Heart left ventricle (tissue), 16 donors: ENCODE measurements at regions not wholly inside any gene's neighbourhood (a gene's known extent, or its start where the extent isn't known, plus 50 kb on each side); places are given as distances from the start of the nearest gene placed in this dataset.

Source experiments
- ATAC-seq, 4 donors: fragments of 200-7000 bp; cut with Tn5 transposase; one replicate each; pipeline ENCODE4 v1.9.1; 2020 to 2022; ENCODE audit warnings: moderate library complexity in 4 of 4, mild to moderate bottlenecking in 3 of 4, moderate number of reproducible peaks in 1 of 4
- DNase-seq, 5 donors: peaks; one replicate each; pipeline ENCODE4 v3.0.0-alpha.2; 2020
- H3K27ac ChIP-seq, 12 donors: fragments of 200-600 bp; sonication (generic) in 4 of 12; one replicate each; pipeline versions ENCODE4 v1.5.0 to v1.8.0; 2016 to 2022; ENCODE audit warnings: mild to moderate bottlenecking in 2 of 12
- H3K27me3 ChIP-seq, 9 donors: fragments of 200-600 bp; sonication (generic) in 2 of 9; one replicate each; pipeline versions ENCODE4 v1.5.1 to v1.8.0; 2016 to 2022; ENCODE audit warnings: mild to moderate bottlenecking in 3 of 9
- H3K36me3 ChIP-seq, 9 donors: fragments of 200-600 bp; sonication (generic) in 2 of 9; one replicate each; pipeline versions ENCODE4 v1.5.0 to v1.8.0; 2018 to 2022; ENCODE audit warnings: mild to moderate bottlenecking in 2 of 9
- H3K4me1 ChIP-seq, 12 donors: fragments of 200-600 bp; sonication (generic) in 4 of 12; one replicate each; pipeline versions ENCODE4 v1.5.0 to v1.8.0; 2016 to 2022; ENCODE audit warnings: mild to moderate bottlenecking in 3 of 12
- H3K4me3 ChIP-seq, 12 donors: fragments of 200-600 bp; sonication (generic) in 4 of 12; one replicate each; pipeline versions ENCODE4 v1.5.0 to v1.8.0; 2017 to 2022; ENCODE audit warnings: mild to moderate bottlenecking in 9 of 12, moderate library complexity in 4 of 12
- H3K9me3 ChIP-seq, 12 donors: fragments of 200-600 bp; sonication (generic) in 4 of 12; one replicate each; pipeline versions ENCODE4 v1.5.0 to v1.8.0; 2016 to 2022; ENCODE audit warnings: mild to moderate bottlenecking in 1 of 12
- CTCF ChIP-seq, 12 donors: fragments of 200-600 bp; sonication (generic) in 4 of 12; IDR thresholded peaks; one replicate each; pipeline versions ENCODE4 v1.5.0 to v1.8.0; 2018 to 2022; ENCODE audit warnings: antibody characterized with exemption in 12 of 12, mild to moderate bottlenecking in 5 of 12
- POLR2A ChIP-seq, 2 donors: fragments of 450-650 bp; IDR thresholded peaks; one replicate each; pipeline ENCODE4 v1.6.1; 2017; ENCODE audit warnings: antibody characterized with exemption in 2 of 2, mild to moderate bottlenecking in 2 of 2, moderate library complexity in 2 of 2
- WGBS, 4 donors: extraction: QIAGEN DNeasy Blood & Tissue Kit in 2 of 4; methylation state at CpG; one replicate each; pipeline versions ENCODE4 v1.1.5 to v1.1.7; 2013 to 2018; 5-methylcytosine and 5-hydroxymethylcytosine counted together
- intact Hi-C, 10 donors: fragments of 100-400 bp; cut with DNase I; formaldehyde crosslinking; loops; one replicate each; pipeline versions ENCODE4 v1.11.1 to v1.14.2; 2022
- donor health status: ischemic (EF 13 %, LVEDD 7.1; RV severe dilation, severe dysfunction).
- donor health status: healthy with polysubstance abuse.
- donor health status: DM: no; HTN: yes; CAD: no.
- donor health status: DM: no; HTN: no; CAD: no.
- donor health status: ischemic (EF 25% LVEDD 6.9; RV normal size, moderate dysfunction).
- donor health status: ischemic (EF 25% LVEDD 5.7; RV mildly dilated, moderate dysfunction).
- donor health status: healthy.
- donor health status: DM: yes; HTN: yes; CAD: no.
- donor health status: ischemic (EF 35%, LVEDD 5.7; RV mildly dilated, moderate dysfunction).
- donor health status: nonischemic (EF 11% LVEDD 7.7; RV severe dilation, severe dysfunction).
- donor health status: DM: yes; HTN: yes; CAD: no.
- donor health status: PGD.
- donor health status: ischemic (EF 29% LVEDD 5.4; RV normal size, mild dysfunction).
- donor health status: nonischemic (EF 23%, LVEDD 6.1; RV moderate dilation, normal function).

- TF ChIP-seq POLR2A (IDR thresholded peaks at IDR 0.05): no peak
- no peak for TF ChIP-seq CTCF (IDR thresholded peaks at IDR 0.05)
- no peaks in the 10 kb centered on the region for H3K36me3 ChIP-seq
- H3K9me3 ChIP-seq: peaks cover 0 to 9% (median 1%) of the 10 kb centered on the region in 12 donors
- peaks cover 0 to 13% (median 0%) of the 10 kb centered on the region in 9 donors for H3K27me3 ChIP-seq
- no peak overlapping the region for H3K4me3 ChIP-seq
- intact Hi-C loops: no loop called here
- 75 to 80% (median 79%) methylated on average over 9 of the region's 9 CpGs for WGBS, 4 donors
- ATAC-seq (no peak), DNase-seq (no peak)
- H3K4me1 ChIP-seq: peaks cover 0 to 7% (median 0%) of the 10 kb centered on the region in 12 donors
- H3K27ac ChIP-seq: no peak overlapping the region
Measured at GRCh38 chr20:16124911-16125776, 448.1 kb downstream of the KIF16B start.

GRCh38 chr20:16124491-16124890 lies 448.8 kb downstream of the KIF16B start:
- H3K9me3 ChIP-seq: peaks cover 0 to 9% (median 1%) of the 10 kb centered on the region in 12 donors
- peaks cover 0 to 7% (median 0%) of the 10 kb centered on the region in 12 donors for H3K4me1 ChIP-seq
- no peak for ATAC-seq
- TF ChIP-seq CTCF (IDR thresholded peaks at IDR 0.05): no peak
- no peak for TF ChIP-seq POLR2A (IDR thresholded peaks at IDR 0.05)
- H3K4me3 ChIP-seq: no peak overlapping the region
- intact Hi-C loops: no loop called here
- DNase-seq: no peak
- H3K27me3 ChIP-seq: peaks cover 0 to 13% (median 0%) of the 10 kb centered on the region in 9 donors
- H3K36me3 ChIP-seq: no peaks in the 10 kb centered on the region
- WGBS, 4 donors: 87 to 92% (median 90%) methylated on average over 2 of the region's 2 CpGs
- no peak overlapping the region for H3K27ac ChIP-seq

- Histone ChIP-seq H3K9me3 (peaks cover 0 to 7% (median 1%) of the 10 kb centered on the region in 12 donors), H3K27ac (no peak overlapping the region), H3K4me1 (peaks cover 0 to 7% (median 0%) of the 10 kb centered on the region in 12 donors), H3K36me3 (no peaks in the 10 kb centered on the region), H3K4me3 (no peak overlapping the region), H3K27me3 (peaks cover 0 to 13% (median 0%) of the 10 kb centered on the region in 9 donors)
- intact Hi-C loops: no loop called here
- TF ChIP-seq POLR2A (IDR thresholded peaks at IDR 0.05): no peak
- TF ChIP-seq CTCF (IDR thresholded peaks at IDR 0.05): no peak
- no peak for ATAC-seq
- DNase-seq: no peak
Measured at GRCh38 chr20:16123623-16124022, 449.6 kb downstream of the KIF16B start.

- Histone ChIP-seq H3K4me1 (peaks cover 0 to 11% (median 3%) of the 10 kb centered on the region in 12 donors), H3K27me3 (peaks cover 0 to 9% (median 0%) of the 10 kb centered on the region in 9 donors), H3K36me3 (no peaks in the 10 kb centered on the region), H3K27ac (no peak overlapping the region), H3K9me3 (peaks cover 0 to 7% (median 0%) of the 10 kb centered on the region in 12 donors), H3K4me3 (no peak overlapping the region)
- no peak for DNase-seq
- intact Hi-C loops: no loop called here
- TF ChIP-seq CTCF (IDR thresholded peaks at IDR 0.05): no peak
- TF ChIP-seq POLR2A (IDR thresholded peaks at IDR 0.05): no peak
- no peak for ATAC-seq
- 83 to 92% (median 89%) methylated on average over 3 of the region's 3 CpGs for WGBS, 4 donors
Measured at GRCh38 chr20:16119909-16120308, 453.3 kb downstream of the KIF16B start.
